Endothelial cell of umbilical vein (primary cell): ENCODE measurements at regions not wholly inside any gene's neighbourhood (a gene's known extent, or its start where the extent isn't known, plus 50 kb on each side); places are given as distances from the start of the nearest gene placed in this dataset.

Experiments
- CTCF ChIP-seq, 2 donors: IDR thresholded peaks; 1 replicate in 1 of 2; 2 replicates in 1 of 2; pipeline ENCODE4 v1.5.1; 2011; ENCODE audit warnings: low read length in 2 of 2, mild to moderate bottlenecking in 2 of 2, moderate library complexity in 2 of 2, control low read depth in 1 of 2, inconsistent platforms in 1 of 2, low read depth in 1 of 2; ENCODE audit not compliant: insufficient read depth in 1 of 2; ENCODE audit errors: extremely low read depth in 1 of 2
- POLR2A ChIP-seq: IDR thresholded peaks from 2 replicates; pipeline ENCODE4 v1.6.1; 2012; ENCODE audit warnings: low read depth, mild to moderate bottlenecking, control low read depth, low read length

DNA sequence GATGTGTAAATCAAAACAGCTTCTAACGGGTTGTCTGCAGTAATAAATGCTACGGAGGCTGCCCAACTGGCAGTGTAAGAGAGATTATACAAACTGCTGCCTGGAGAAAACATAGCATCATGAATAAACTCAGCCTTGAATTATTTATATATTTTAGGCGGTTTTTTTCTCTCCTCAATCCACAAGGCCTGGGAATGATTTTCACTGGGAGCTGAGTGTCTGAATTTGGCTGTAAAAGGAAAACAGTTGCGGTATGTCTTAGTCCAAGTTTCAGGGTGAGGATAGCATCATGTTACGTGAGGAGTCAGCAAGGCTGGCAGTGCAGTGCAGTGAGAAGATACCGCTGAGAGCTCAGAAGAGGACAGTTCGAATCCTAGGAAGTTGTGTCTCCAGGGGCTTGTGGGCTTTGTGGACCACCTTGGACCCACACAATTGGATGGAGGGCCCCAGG, 291.5 kb upstream of the BOD1L1 start:
- TF ChIP-seq POLR2A (no peak), CTCF (IDR thresholded peaks at IDR 0.05; ENCODE audit: extremely low read depth in 1 of 2, insufficient read depth in 1 of 2, low read depth in 1 of 2, low read length in 2 of 2) (no peak)
